Endodermal cell (in vitro differentiated cells): ENCODE measurements at regions not wholly inside any gene's neighbourhood (a gene's known extent, or its start where the extent isn't known, plus 50 kb on each side); places are given as distances from the start of the nearest gene placed in this dataset.

Experiments used
- DNase-seq: peaks from one replicate; pipeline ENCODE4 v3.0.0-alpha.2; 2017
- H3K27ac ChIP-seq: 2 replicates; pipeline ENCODE4 v1.5.1; 2013; ENCODE audit warnings: mild to moderate bottlenecking, low read depth, low read length, moderate library complexity
- H3K27me3 ChIP-seq: 2 replicates; pipeline ENCODE4 v1.6.1; 2013; ENCODE audit warnings: mild to moderate bottlenecking, low read length, moderate library complexity; ENCODE audit not compliant: insufficient read depth, control insufficient read depth, poor library complexity, severe bottlenecking
- H3K36me3 ChIP-seq: 2 replicates; pipeline ENCODE4 v1.7.0; 2013; ENCODE audit warnings: mild to moderate bottlenecking, low read length, moderate library complexity; ENCODE audit not compliant: control insufficient read depth, insufficient read depth
- H3K4me1 ChIP-seq: one replicate; pipeline ENCODE4 v1.7.0; 2013; ENCODE audit warnings: low read length; ENCODE audit not compliant: control insufficient read depth, insufficient read depth
- H3K4me3 ChIP-seq: 2 replicates; pipeline ENCODE4 v1.5.1; 2013; ENCODE audit warnings: mild to moderate bottlenecking, low read length, moderate library complexity
- H3K9ac ChIP-seq: 2 replicates; pipeline ENCODE4 v1.6.1; 2013; ENCODE audit warnings: mild to moderate bottlenecking, low read length, moderate library complexity; ENCODE audit not compliant: poor library complexity, severe bottlenecking; ENCODE audit errors: extremely low read depth
- H3K9me3 ChIP-seq: 2 replicates; pipeline ENCODE4 v1.6.1; 2013; ENCODE audit warnings: mild to moderate bottlenecking, low read length, moderate library complexity; ENCODE audit not compliant: control insufficient read depth
- H3K27ac Mint-ChIP-seq: 2 replicates; pipeline ENCODE4 v1.8.0; 2020; ENCODE audit warnings: mixed read lengths
- H3K27me3 Mint-ChIP-seq: 2 replicates; pipeline ENCODE4 v1.8.0; 2021; ENCODE audit warnings: mild to moderate bottlenecking, mixed read lengths; ENCODE audit not compliant: insufficient read depth
- H3K36me3 Mint-ChIP-seq: 2 replicates; pipeline ENCODE4 v1.8.0; 2020; ENCODE audit warnings: low read depth, mixed read lengths
- H3K4me1 Mint-ChIP-seq: 2 replicates; pipeline ENCODE4 v1.8.0; 2020; ENCODE audit warnings: mixed read lengths
- H3K4me3 Mint-ChIP-seq: 2 replicates; pipeline ENCODE4 v1.8.0; 2020; ENCODE audit warnings: mild to moderate bottlenecking, moderate library complexity, mixed read lengths
- H3K9me3 Mint-ChIP-seq: 2 replicates; pipeline ENCODE4 v1.8.0; 2020; ENCODE audit warnings: mild to moderate bottlenecking, mixed read lengths
- CTCF ChIP-seq: fragments of 200-600 bp; sonication (generic); conservative IDR thresholded peaks from 2 replicates; pipeline ENCODE4 v1.5.0; 2021; ENCODE audit warnings: antibody characterized with exemption, mild to moderate bottlenecking
- WGBS, 2 experiments: methylation state at CpG; one replicate each; pipeline versions ENCODE4 v1.1.5 to v1.1.7; 2013; ENCODE audit warnings: missing lambda C conversion rate in 2 of 2, mixed read lengths in 1 of 2; ENCODE audit not compliant: insufficient coverage in 1 of 2, insufficient read length in 1 of 2; 5-methylcytosine and 5-hydroxymethylcytosine counted together

- Mint-ChIP-seq H3K4me3 (no peak overlapping the region), H3K9me3 (no peaks in the 10 kb centered on the region), H3K36me3 (no peaks in the 10 kb centered on the region), H3K27ac (no peak overlapping the region), H3K27me3 (no peaks in the 10 kb centered on the region), H3K4me1 (no peaks in the 10 kb centered on the region)
- H3K27ac ChIP-seq = no peak overlapping the region
- DNase-seq = peak; percentile 13
- TF ChIP-seq CTCF = no peak
- H3K4me3 ChIP-seq = no peak overlapping the region
- H3K27me3 ChIP-seq = no peaks in the 10 kb centered on the region
- H3K9me3 ChIP-seq = no peaks in the 10 kb centered on the region
- H3K36me3 ChIP-seq = no peaks in the 10 kb centered on the region
- H3K9ac ChIP-seq = no peak overlapping the region
- WGBS, 2 experiments = 50 to 66% methylated on average over 2 to 4 of the region's 4 CpGs
- no peaks in the 10 kb centered on the region for H3K4me1 ChIP-seq
These were observed 267.3 kb upstream of the MKI67 start for GRCh38 chr10:128393546-128393945.

GRCh38 chr10:128398118-128398517 is 271.9 kb upstream of the MKI67 start:
- no peaks in the 10 kb centered on the region for H3K4me1 Mint-ChIP-seq

GRCh38 chr10:128398999-128399398 is 272.8 kb upstream of the MKI67 start:
- Histone ChIP-seq H3K36me3 (no peaks in the 10 kb centered on the region), H3K4me1 (no peaks in the 10 kb centered on the region), H3K9ac (no peak overlapping the region), H3K9me3 (no peaks in the 10 kb centered on the region), H3K27ac (no peak overlapping the region), H3K27me3 (no peaks in the 10 kb centered on the region), H3K4me3 (no peak overlapping the region)
- Mint-ChIP-seq H3K9me3 (peaks cover 12% of the 10 kb centered on the region), H3K4me1 (no peaks in the 10 kb centered on the region), H3K4me3 (no peak overlapping the region), H3K27ac (no peak overlapping the region), H3K27me3 (no peaks in the 10 kb centered on the region), H3K36me3 (no peaks in the 10 kb centered on the region)
- TF ChIP-seq CTCF = no peak
- peak; percentile 26 for DNase-seq
- WGBS, 2 experiments = 60 to 86% methylated on average over 1 of the region's 1 CpG

More at GRCh38 chr10:128398118-128398517, 271.9 kb upstream of the MKI67 start:
- peak; percentile 16 for DNase-seq
- Mint-ChIP-seq H3K4me3 (no peak overlapping the region), H3K9me3 (peaks cover 12% of the 10 kb centered on the region), H3K36me3 (no peaks in the 10 kb centered on the region), H3K27me3 (no peaks in the 10 kb centered on the region), H3K27ac (no peak overlapping the region)
- 88 to 92% methylated on average over 7 to 8 of the region's 8 CpGs for WGBS, 2 experiments
- Histone ChIP-seq H3K27me3 (no peaks in the 10 kb centered on the region), H3K4me1 (no peaks in the 10 kb centered on the region), H3K9me3 (no peaks in the 10 kb centered on the region), H3K36me3 (no peaks in the 10 kb centered on the region), H3K27ac (no peak overlapping the region), H3K4me3 (no peak overlapping the region), H3K9ac (no peak overlapping the region)
- no peak for TF ChIP-seq CTCF
